NOMO-1 treated with DMSO at 0.1 percent for 48 hours (cell line): ENCODE measurements at regions not wholly inside any gene's neighbourhood (a gene's known extent, or its start where the extent isn't known, plus 50 kb on each side); places are given as distances from the start of the nearest gene placed in this dataset.
"Not testable (repeated sequence)": the region's sequence is repeated elsewhere in the genome, so short reads cannot be mapped to it uniquely, and the experiment has no call there.

Experiments used
- DNase-seq: peaks from one replicate; lab custom pipeline; 2025; ENCODE audit not compliant: unreplicated experiment; lab: John Stamatoyannopoulos, UW

GRCh38 chr1:219324171-219324570 lies 150.5 kb downstream of the LYPLAL1 start:
- DNase-seq, result no peak

GRCh38 chr1:219323426-219323825 lies 149.7 kb downstream of the LYPLAL1 start:
- DNase-seq, result no peak

GRCh38 chr1:219322766-219323165 lies 149.1 kb downstream of the LYPLAL1 start:
- DNase-seq, result no peak

GRCh38 chr1:219320563-219320962 lies 146.9 kb downstream of the LYPLAL1 start:
- not testable (repeated sequence) for DNase-seq

- DNase-seq, result no peak
Measured at GRCh38 chr1:219318826-219319225, 145.1 kb downstream of the LYPLAL1 start.

- no peak for DNase-seq
Measured at GRCh38 chr1:219317762-219318353, 144.2 kb downstream of the LYPLAL1 start.

GRCh38 chr1:219316066-219316465 lies 142.4 kb downstream of the LYPLAL1 start:
- DNase-seq, result no peak

- no peak for DNase-seq
Measured at GRCh38 chr1:219313961-219314360, 140.3 kb downstream of the LYPLAL1 start.

GRCh38 chr1:219312967-219313366 lies 139.3 kb downstream of the LYPLAL1 start:
- DNase-seq, result no peak

- no peak for DNase-seq
Measured at GRCh38 chr1:219310181-219310728, 136.6 kb downstream of the LYPLAL1 start.

GRCh38 chr1:219308367-219308766 lies 134.7 kb downstream of the LYPLAL1 start:
- no peak for DNase-seq

- DNase-seq, result no peak
Measured at GRCh38 chr1:219304227-219305226, 130.8 kb downstream of the LYPLAL1 start.

- DNase-seq, result no peak
Measured at GRCh38 chr1:219302697-219303096, 129.0 kb downstream of the LYPLAL1 start.

GRCh38 chr1:219299420-219299819 lies 125.7 kb downstream of the LYPLAL1 start:
- no peak for DNase-seq

GRCh38 chr1:219298571-219299148 lies 125.0 kb downstream of the LYPLAL1 start:
- no peak for DNase-seq

GRCh38 chr1:219296430-219297355 lies 123.0 kb downstream of the LYPLAL1 start:
- DNase-seq, result no peak

GRCh38 chr1:219294251-219294650 lies 120.6 kb downstream of the LYPLAL1 start:
- no peak for DNase-seq

- no peak for DNase-seq
Measured at GRCh38 chr1:219293410-219293809, 119.7 kb downstream of the LYPLAL1 start.

GRCh38 chr1:219292999-219293398 lies 119.3 kb downstream of the LYPLAL1 start:
- DNase-seq, result no peak

GRCh38 chr1:219292341-219292740 lies 118.7 kb downstream of the LYPLAL1 start:
- no peak for DNase-seq
